ENCODE measurements at regions not wholly inside any gene's neighbourhood (a gene's known extent, or its start where the extent isn't known, plus 50 kb on each side); places are given as distances from the start of the nearest gene placed in this dataset.

DNA sequence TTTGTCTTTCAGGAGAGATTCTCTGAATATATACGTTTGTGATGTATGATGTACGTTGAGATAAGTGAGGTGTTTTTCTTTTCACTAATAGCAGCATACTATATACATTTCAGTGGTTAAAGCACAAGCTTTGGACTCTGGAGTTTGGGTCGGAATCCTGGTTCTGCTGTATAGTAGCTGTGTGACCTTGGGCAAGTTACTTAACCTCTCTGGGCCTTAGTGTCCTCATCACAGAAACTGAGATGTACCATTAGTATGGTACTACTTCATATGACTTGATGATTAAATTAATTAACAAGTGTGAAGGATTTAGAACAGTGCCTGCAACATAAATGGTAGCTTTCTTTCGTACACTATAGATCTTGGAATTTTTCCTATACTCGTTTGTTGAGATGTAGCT lies 258.7 kb downstream of the CDCA7 start:
- no peaks in the 10 kb centered on the region for H3K9me3 ChIP-seq (ENCODE audit: control insufficient read depth, insufficient read depth, low read length)
- H3K27me3 ChIP-seq (ENCODE audit: control insufficient read depth, insufficient read depth, low read length) = no peaks in the 10 kb centered on the region
- H3K27ac ChIP-seq (ENCODE audit: low read depth, low read length) = no peak overlapping the region
- no peak overlapping the region for H3K4me3 ChIP-seq (ENCODE audit: low read depth, low read length)
- no peak for DNase-seq (ENCODE audit: low read depth in 4 of 6, low spot score in 6 of 6)
- H3K36me3 ChIP-seq (ENCODE audit: control insufficient read depth, insufficient read depth, low read length) = no peaks in the 10 kb centered on the region
- WGBS (ENCODE audit: insufficient coverage) = no CpG with 5 or more reads among the region's 5 CpGs
- H3K4me1 ChIP-seq (ENCODE audit: control insufficient read depth, insufficient read depth, low read length) = no peaks in the 10 kb centered on the region

DNA sequence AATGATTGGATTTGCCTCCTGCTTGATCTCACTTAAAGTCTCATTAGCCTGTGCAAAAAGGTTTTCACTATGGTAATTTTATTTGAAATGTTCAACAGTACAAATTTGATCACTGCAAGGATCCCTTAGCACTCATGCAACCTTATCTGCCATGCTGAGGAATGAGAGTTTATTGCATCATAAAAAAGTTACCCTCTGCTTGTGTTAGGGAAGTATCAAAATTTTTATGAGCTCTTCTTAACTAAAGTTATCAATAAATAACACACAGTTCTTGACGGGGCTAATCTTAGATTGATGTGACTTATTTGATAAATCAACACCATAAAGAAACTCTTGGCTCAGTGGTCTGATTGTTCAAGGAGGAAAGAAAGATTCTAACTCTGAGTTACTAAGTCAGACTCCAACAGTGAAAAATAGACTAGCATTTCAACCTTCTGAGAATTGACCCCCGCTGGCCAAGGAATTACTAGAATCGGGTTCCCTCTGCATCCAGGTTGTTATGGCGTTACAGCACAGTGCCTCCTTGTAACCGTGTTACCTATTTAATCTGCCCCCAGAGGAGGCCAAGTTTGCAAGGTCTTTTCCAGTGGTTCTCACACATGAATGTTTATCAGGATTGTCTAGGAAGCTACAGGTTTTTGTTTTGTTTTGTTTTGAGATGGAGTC lies 259.7 kb downstream of the CDCA7 start:
- no peak for DNase-seq (ENCODE audit: low read depth in 4 of 6, low spot score in 6 of 6)
- no peaks in the 10 kb centered on the region for H3K4me1 ChIP-seq (ENCODE audit: control insufficient read depth, insufficient read depth, low read length)
- no peaks in the 10 kb centered on the region for H3K9me3 ChIP-seq (ENCODE audit: control insufficient read depth, insufficient read depth, low read length)
- H3K4me3 ChIP-seq (ENCODE audit: low read depth, low read length) = no peak overlapping the region
- H3K27ac ChIP-seq (ENCODE audit: low read depth, low read length) = no peak overlapping the region
- H3K36me3 ChIP-seq (ENCODE audit: control insufficient read depth, insufficient read depth, low read length) = no peaks in the 10 kb centered on the region
- 70% methylated on average over 4 of the region's 5 CpGs for WGBS (ENCODE audit: insufficient coverage)
- no peaks in the 10 kb centered on the region for H3K27me3 ChIP-seq (ENCODE audit: control insufficient read depth, insufficient read depth, low read length)

- Histone ChIP-seq H3K27ac (ENCODE audit: low read depth, low read length) (no peak overlapping the region), H3K36me3 (ENCODE audit: control insufficient read depth, insufficient read depth, low read length) (no peaks in the 10 kb centered on the region), H3K9me3 (ENCODE audit: control insufficient read depth, insufficient read depth, low read length) (no peaks in the 10 kb centered on the region), H3K4me3 (ENCODE audit: low read depth, low read length) (no peak overlapping the region), H3K27me3 (ENCODE audit: control insufficient read depth, insufficient read depth, low read length) (no peaks in the 10 kb centered on the region), H3K4me1 (ENCODE audit: control insufficient read depth, insufficient read depth, low read length) (no peaks in the 10 kb centered on the region)
- peak in 1 of 6 donors; percentile 34 for DNase-seq (ENCODE audit: low read depth in 4 of 6, low spot score in 6 of 6)
- 46% methylated on average over 3 of the region's 13 CpGs for WGBS (ENCODE audit: insufficient coverage)
These were observed 269.0 kb downstream of the CDCA7 start for GRCh38 chr2:173623438-173624319.

- 100% methylated on average over 2 of the region's 11 CpGs for whole genome bisulfite sequencing (ENCODE audit: insufficient coverage)
- H3K27me3 ChIP-seq (ENCODE audit: control insufficient read depth, insufficient read depth, low read length) = no peaks in the 10 kb centered on the region
- H3K4me1 ChIP-seq (ENCODE audit: control insufficient read depth, insufficient read depth, low read length) = no peaks in the 10 kb centered on the region
- H3K9me3 ChIP-seq (ENCODE audit: control insufficient read depth, insufficient read depth, low read length) = no peaks in the 10 kb centered on the region
- no peak for DNase-seq (ENCODE audit: low read depth in 4 of 6, low spot score in 6 of 6)
- no peak overlapping the region for H3K27ac ChIP-seq (ENCODE audit: low read depth, low read length)
- H3K36me3 ChIP-seq (ENCODE audit: control insufficient read depth, insufficient read depth, low read length) = no peaks in the 10 kb centered on the region
- no peak overlapping the region for H3K4me3 ChIP-seq (ENCODE audit: low read depth, low read length)
These were observed 270.6 kb downstream of the CDCA7 start for GRCh38 chr2:173625315-173625714.

DNA sequence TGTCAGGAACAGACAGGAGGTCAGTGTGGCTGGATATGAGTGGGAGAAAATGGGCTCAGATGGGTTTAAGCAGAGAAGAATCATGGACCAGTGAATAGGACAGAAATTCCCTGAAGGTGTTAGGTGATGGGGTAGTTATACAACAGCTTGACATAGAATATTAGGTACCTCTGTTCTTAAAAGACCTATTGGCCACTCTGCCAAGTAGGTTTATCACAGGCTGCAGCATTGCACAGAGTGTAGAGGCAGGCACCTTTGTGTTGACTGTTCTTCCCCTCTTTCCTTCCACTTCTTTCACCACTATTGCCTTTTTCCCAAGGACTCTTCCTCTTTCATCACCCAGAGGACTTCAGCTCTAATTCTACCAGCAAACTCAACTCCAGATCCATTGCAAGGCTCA lies 274.4 kb downstream of the CDCA7 start:
- Histone ChIP-seq H3K9me3 (ENCODE audit: control insufficient read depth, insufficient read depth, low read length) (no peaks in the 10 kb centered on the region), H3K36me3 (ENCODE audit: control insufficient read depth, insufficient read depth, low read length) (no peaks in the 10 kb centered on the region), H3K27ac (ENCODE audit: low read depth, low read length) (no peak overlapping the region), H3K4me3 (ENCODE audit: low read depth, low read length) (no peak overlapping the region), H3K4me1 (ENCODE audit: control insufficient read depth, insufficient read depth, low read length) (no peaks in the 10 kb centered on the region), H3K27me3 (ENCODE audit: control insufficient read depth, insufficient read depth, low read length) (no peaks in the 10 kb centered on the region)
- DNase-seq (ENCODE audit: low read depth in 4 of 6, low spot score in 6 of 6) = no peak

- no CpG with 5 or more reads among the region's 9 CpGs for WGBS (ENCODE audit: insufficient coverage)
- no peak overlapping the region for H3K4me3 ChIP-seq (ENCODE audit: low read depth, low read length)
- DNase-seq (ENCODE audit: low read depth in 4 of 6, low spot score in 6 of 6) = no peak
- no peaks in the 10 kb centered on the region for H3K27me3 ChIP-seq (ENCODE audit: control insufficient read depth, insufficient read depth, low read length)
- no peaks in the 10 kb centered on the region for H3K9me3 ChIP-seq (ENCODE audit: control insufficient read depth, insufficient read depth, low read length)
- H3K36me3 ChIP-seq (ENCODE audit: control insufficient read depth, insufficient read depth, low read length) = no peaks in the 10 kb centered on the region
- H3K27ac ChIP-seq (ENCODE audit: low read depth, low read length) = peak overlapping the region; percentile 57
- no peaks in the 10 kb centered on the region for H3K4me1 ChIP-seq (ENCODE audit: control insufficient read depth, insufficient read depth, low read length)
These were observed 275.9 kb downstream of the CDCA7 start for GRCh38 chr2:173630425-173631126.

- Histone ChIP-seq H3K4me1 (ENCODE audit: control insufficient read depth, insufficient read depth, low read length) (no peaks in the 10 kb centered on the region), H3K27me3 (ENCODE audit: control insufficient read depth, insufficient read depth, low read length) (no peaks in the 10 kb centered on the region), H3K36me3 (ENCODE audit: control insufficient read depth, insufficient read depth, low read length) (no peaks in the 10 kb centered on the region), H3K27ac (ENCODE audit: low read depth, low read length) (peak overlapping the region; percentile 57), H3K9me3 (ENCODE audit: control insufficient read depth, insufficient read depth, low read length) (no peaks in the 10 kb centered on the region), H3K4me3 (ENCODE audit: low read depth, low read length) (no peak overlapping the region)
- WGBS (ENCODE audit: insufficient coverage) = 10% methylated on average over 2 of the region's 4 CpGs
- DNase-seq (ENCODE audit: low read depth in 4 of 6, low spot score in 6 of 6) = peak in 2 of 6 donors; percentile 58 to 73
These were observed 276.4 kb downstream of the CDCA7 start for GRCh38 chr2:173631127-173631460.

GRCh38 chr2:173644146-173644545 lies 289.5 kb downstream of the CDCA7 start:
- Histone ChIP-seq H3K27ac (ENCODE audit: low read depth, low read length) (no peak overlapping the region), H3K9me3 (ENCODE audit: control insufficient read depth, insufficient read depth, low read length) (no peaks in the 10 kb centered on the region), H3K27me3 (ENCODE audit: control insufficient read depth, insufficient read depth, low read length) (no peaks in the 10 kb centered on the region), H3K36me3 (ENCODE audit: control insufficient read depth, insufficient read depth, low read length) (no peaks in the 10 kb centered on the region), H3K4me3 (ENCODE audit: low read depth, low read length) (no peak overlapping the region), H3K4me1 (ENCODE audit: control insufficient read depth, insufficient read depth, low read length) (no peaks in the 10 kb centered on the region)
- 88% methylated on average over 1 of the region's 3 CpGs for WGBS (ENCODE audit: insufficient coverage)
- no peak for DNase-seq (ENCODE audit: low read depth in 4 of 6, low spot score in 6 of 6)

- WGBS (ENCODE audit: insufficient coverage) = 51% methylated on average over 6 of the region's 8 CpGs
These were observed 293.1 kb downstream of the CDCA7 start for GRCh38 chr2:173647681-173648311.

More at GRCh38 chr2:173647681-173648311, 293.1 kb downstream of the CDCA7 start:
- H3K9me3 ChIP-seq (ENCODE audit: control insufficient read depth, insufficient read depth, low read length) = no peaks in the 10 kb centered on the region
- no peak overlapping the region for H3K27ac ChIP-seq (ENCODE audit: low read depth, low read length)
- H3K36me3 ChIP-seq (ENCODE audit: control insufficient read depth, insufficient read depth, low read length) = no peaks in the 10 kb centered on the region
- no peak for DNase-seq (ENCODE audit: low read depth in 4 of 6, low spot score in 6 of 6)
- no peaks in the 10 kb centered on the region for H3K4me1 ChIP-seq (ENCODE audit: control insufficient read depth, insufficient read depth, low read length)
- H3K4me3 ChIP-seq (ENCODE audit: low read depth, low read length) = no peak overlapping the region
- no peaks in the 10 kb centered on the region for H3K27me3 ChIP-seq (ENCODE audit: control insufficient read depth, insufficient read depth, low read length)

Measured in spinal cord (tissue), 9 donors.